H1 (cell line): ENCODE measurements at regions not wholly inside any gene's neighbourhood (a gene's known extent, or its start where the extent isn't known, plus 50 kb on each side); places are given as distances from the start of the nearest gene placed in this dataset.

Source experiments
- CTCF ChIA-PET: fragments of 300-600 bp; sonication (Branson Sonifier 250); formaldehyde crosslinking; loops from one replicate; lab custom pipeline; 2021; ENCODE audit not compliant: partially characterized antibody; lab: Charles Lee
- POLR2A ChIA-PET: fragments of 300-600 bp; sonication (Branson Sonifier 250); formaldehyde crosslinking; loops from one replicate; lab custom pipeline; 2021; ENCODE audit warnings: inconsistent platforms; ENCODE audit not compliant: partially characterized antibody; lab: Charles Lee
- DNase-seq, 2 experiments: peaks; one replicate each; pipeline versions ENCODE4 v3.0.0 to v3.0.0-alpha.2; 2010 to 2022; ENCODE audit warnings: low spot score in 2 of 2, low read depth in 1 of 2, mixed read lengths in 1 of 2
- FAIRE-seq: peaks from 2 replicates; lab custom pipeline; 2011; peaks lifted over from hg19 to GRCh38; lab: Jason Lieb, UNC
- H2AFZ ChIP-seq: 2 replicates; pipeline ENCODE4 v1.8.1; 2012; ENCODE audit warnings: low read length, inconsistent platforms
- H2AK5ac ChIP-seq: 2 replicates; pipeline ENCODE4 v1.6.1; 2013; ENCODE audit warnings: low read depth, low read length
- H2BK120ac ChIP-seq: replicated peaks from 2 replicates; pipeline ENCODE3; 2013; ENCODE audit warnings: low read depth, low read length, inconsistent platforms
- H2BK12ac ChIP-seq: 2 replicates; pipeline ENCODE4 v1.6.1; 2013; ENCODE audit warnings: low read depth, low read length
- H2BK15ac ChIP-seq: 2 replicates; pipeline ENCODE4 v1.6.1; 2013; ENCODE audit warnings: low read length
- H2BK20ac ChIP-seq: 2 replicates; pipeline ENCODE4 v1.6.1; 2013; ENCODE audit warnings: low read length
- H2BK5ac ChIP-seq: 2 replicates; pipeline ENCODE4 v1.6.1; 2013; ENCODE audit warnings: low read depth, low read length
- H3K14ac ChIP-seq: 2 replicates; pipeline ENCODE4 v1.6.1; 2013; ENCODE audit warnings: inconsistent platforms; ENCODE audit not compliant: insufficient read length
- H3K18ac ChIP-seq: 2 replicates; pipeline ENCODE4 v1.6.1; 2013; ENCODE audit warnings: low read length; ENCODE audit errors: extremely low read depth
- H3K23ac ChIP-seq: 2 replicates; pipeline ENCODE4 v1.6.1; 2013; ENCODE audit warnings: inconsistent platforms; ENCODE audit not compliant: insufficient read length
- H3K23me2 ChIP-seq: 2 replicates; pipeline ENCODE4 v1.6.1; 2013; ENCODE audit warnings: low read depth, low read length
- H3K27ac ChIP-seq: 2 replicates; pipeline ENCODE4 v1.6.1; 2011; ENCODE audit warnings: low read depth, low read length, inconsistent platforms
- H3K27me3 ChIP-seq, 4 experiments: replicated peaks in 1 of 4; 1 replicate in 1 of 4; 2 replicates in 3 of 4; pipeline versions ENCODE4 v1.6.1 to v1.8.1; 2011 to 2013; ENCODE audit warnings: low read length in 3 of 4, mild to moderate bottlenecking in 3 of 4, inconsistent platforms in 2 of 4, mixed read lengths in 2 of 4, moderate library complexity in 1 of 4; ENCODE audit not compliant: control insufficient read depth in 3 of 4, insufficient read depth in 3 of 4; ENCODE audit errors: extremely low read depth in 1 of 4
- H3K36me3 ChIP-seq, 4 experiments: 2 replicates each; pipeline versions ENCODE4 v1.6.1 to v1.8.1; 2011 to 2013; ENCODE audit warnings: mild to moderate bottlenecking in 4 of 4, low read length in 3 of 4, moderate library complexity in 2 of 4, control low read depth in 1 of 4, inconsistent platforms in 1 of 4; ENCODE audit not compliant: insufficient read depth in 4 of 4, control insufficient read depth in 2 of 4
- H3K4ac ChIP-seq: replicated peaks from 2 replicates; pipeline ENCODE3; 2013; ENCODE audit warnings: low read length, low read depth, mixed read lengths, inconsistent platforms; ENCODE audit not compliant: insufficient read length
- H3K4me1 ChIP-seq, 4 experiments: replicated peaks in 1 of 4; 1 replicate in 1 of 4; 2 replicates in 3 of 4; pipeline versions ENCODE4 v1.6.1 to v1.8.1; 2011 to 2013; ENCODE audit warnings: low read length in 3 of 4, inconsistent platforms in 2 of 4, mixed read lengths in 1 of 4; ENCODE audit not compliant: insufficient read depth in 4 of 4, control insufficient read depth in 3 of 4
- H3K4me2 ChIP-seq, 2 experiments: 2 replicates each; pipeline versions ENCODE4 v1.6.1 to v1.8.1; 2011 to 2013; ENCODE audit warnings: low read depth in 2 of 2, low read length in 2 of 2, control low read depth in 1 of 2, inconsistent platforms in 1 of 2, mild to moderate bottlenecking in 1 of 2; ENCODE audit not compliant: insufficient read depth in 1 of 2
- H3K4me3 ChIP-seq, 4 experiments: fragments of 200-600, 300-600 bp in 1 of 4; sonication (generic), shearing (Covaris generic), sonication (Bioruptor Twin) in 1 of 4; 2 replicates each; pipeline versions ENCODE4 v1.5.1 to v1.8.1; 2011 to 2016; ENCODE audit warnings: low read length in 4 of 4, low read depth in 3 of 4, control low read depth in 2 of 4, inconsistent platforms in 2 of 4, mild to moderate bottlenecking in 2 of 4, mixed read lengths in 1 of 4, moderate library complexity in 1 of 4; ENCODE audit not compliant: insufficient read depth in 2 of 4; ENCODE audit errors: extremely low read depth in 1 of 4
- H3K56ac ChIP-seq: replicated peaks from 2 replicates; pipeline ENCODE3; 2013; ENCODE audit warnings: low read depth, mild to moderate bottlenecking, mixed read lengths, low read length, inconsistent platforms; ENCODE audit not compliant: insufficient read length
- H3K79me1 ChIP-seq: 2 replicates; pipeline ENCODE4 v1.6.1; 2013; ENCODE audit warnings: low read depth, low read length, control low read depth
- H3K79me2 ChIP-seq, 2 experiments: 2 replicates each; pipeline versions ENCODE4 v1.6.1 to v1.8.1; 2012 to 2013; ENCODE audit warnings: low read length in 2 of 2, mild to moderate bottlenecking in 2 of 2, inconsistent platforms in 1 of 2; ENCODE audit not compliant: insufficient read depth in 2 of 2, control insufficient read depth in 1 of 2
- H3K9ac ChIP-seq, 4 experiments: replicated peaks in 1 of 4; 1 replicate in 1 of 4; 2 replicates in 3 of 4; pipeline versions ENCODE4 v1.6.1 to v1.8.1; 2011 to 2013; ENCODE audit warnings: low read depth in 3 of 4, low read length in 3 of 4, control low read depth in 2 of 4, mild to moderate bottlenecking in 2 of 4, moderate library complexity in 2 of 4, inconsistent platforms in 1 of 4; ENCODE audit errors: extremely low read depth in 1 of 4
- H3K9me3 ChIP-seq, 2 experiments: 2 replicates each; pipeline versions ENCODE4 v1.6.1 to v1.8.1; 2012 to 2013; ENCODE audit warnings: mild to moderate bottlenecking in 2 of 2, moderate library complexity in 2 of 2, control low read depth in 1 of 2, inconsistent platforms in 1 of 2, low read depth in 1 of 2, low read length in 1 of 2, mixed read lengths in 1 of 2; ENCODE audit not compliant: insufficient read depth in 2 of 2
- H4K20me1 ChIP-seq, 2 experiments: replicated peaks in 1 of 2; 2 replicates each; pipeline versions ENCODE3 to v1.8.1; 2011 to 2013; ENCODE audit warnings: inconsistent platforms in 2 of 2, low read length in 2 of 2, mild to moderate bottlenecking in 1 of 2; ENCODE audit not compliant: insufficient read depth in 2 of 2, control insufficient read depth in 1 of 2
- H4K5ac ChIP-seq: 2 replicates; pipeline ENCODE4 v1.6.1; 2013; ENCODE audit warnings: low read length, low read depth, mixed read lengths, inconsistent platforms; ENCODE audit not compliant: insufficient read length
- H4K8ac ChIP-seq: 2 replicates; pipeline ENCODE4 v1.8.0; 2013; ENCODE audit warnings: mild to moderate bottlenecking, moderate library complexity, low read length, inconsistent platforms; ENCODE audit not compliant: insufficient read depth; ENCODE audit errors: extremely low read depth
- H4K91ac ChIP-seq: replicated peaks from 2 replicates; pipeline ENCODE3; 2013; ENCODE audit warnings: low read length, mixed read lengths, inconsistent platforms; ENCODE audit not compliant: insufficient read length
- BACH1 ChIP-seq: IDR thresholded peaks from 2 replicates; pipeline ENCODE4 v1.6.1; 2012; ENCODE audit warnings: low read length, improper control_type of control experiment
- CBX5 ChIP-seq: fragments of 300-800, 300-1000 bp; sonication (generic); IDR thresholded peaks from 2 replicates; pipeline ENCODE4 v1.7.1; 2016; ENCODE audit warnings: antibody characterized with exemption, low read length, low read depth
- KDM5A ChIP-seq: fragments of 200-600 bp; IDR thresholded peaks from 2 replicates; pipeline ENCODE4 v1.7.1; 2012; ENCODE audit warnings: mild to moderate bottlenecking, low read length, inconsistent platforms, mixed read lengths
- RNF2 ChIP-seq: fragments of 200-900, 300-1000 bp; sonication (generic); IDR thresholded peaks from 2 replicates; pipeline ENCODE4 v1.7.1; 2016; ENCODE audit warnings: borderline replicate concordance, low read depth, mild to moderate bottlenecking, antibody characterized with exemption, low read length; ENCODE audit not compliant: poor library complexity, severe bottlenecking; ENCODE audit errors: missing control alignments
- TCF12 ChIP-seq: IDR thresholded peaks from 2 replicates; pipeline ENCODE4 v1.6.1; 2011; ENCODE audit warnings: low read depth, mild to moderate bottlenecking, low read length
- WGBS, 2 experiments: shearing (Covaris generic) in 1 of 2; methylation state at CpG; one replicate each; pipeline versions ENCODE4 v1.1.6 to v1.1.7; 2013 to 2015; ENCODE audit warnings: low lambda C conversion rate in 2 of 2, mixed read lengths in 2 of 2, inconsistent platforms in 1 of 2, low coverage in 1 of 2, missing lambda C conversion rate in 1 of 2; ENCODE audit not compliant: insufficient replicate concordance in 2 of 2, insufficient coverage in 1 of 2, insufficient read length in 1 of 2; ENCODE audit errors: extremely low coverage in 1 of 2, missing lambda C conversion rate in 1 of 2; 5-methylcytosine and 5-hydroxymethylcytosine counted together

- 88% methylated on average over 5 of the region's 5 CpGs; no CpG with 5 or more reads in 1 of the 2 experiments for WGBS, 2 experiments
- H3K18ac ChIP-seq, result no peak overlapping the region
- H3K79me1 ChIP-seq, result no peaks in the 10 kb centered on the region
- H2BK120ac ChIP-seq, result no peak overlapping the region
- no peak for TF ChIP-seq KDM5A
- no peak for TF ChIP-seq CBX5
- no peak for TF ChIP-seq RNF2
- TF ChIP-seq BACH1, result no peak
- no peak for TF ChIP-seq TCF12
- no peak overlapping the region for H2AK5ac ChIP-seq
- DNase-seq, result no peak
- H3K27ac ChIP-seq, result no peak overlapping the region
- H2BK15ac ChIP-seq, result no peak overlapping the region
- no peak overlapping the region for H2BK12ac ChIP-seq
- H4K20me1 ChIP-seq, result no peaks in the 10 kb centered on the region
- H3K9me3 ChIP-seq, result no peaks in the 10 kb centered on the region
- H3K23ac ChIP-seq, result no peak overlapping the region
- H4K5ac ChIP-seq, result no peak overlapping the region
- no peaks in the 10 kb centered on the region for H3K4me1 ChIP-seq
- CTCF ChIA-PET, result interaction anchor here (0.8 to 1.5 kb wide), 2 partner anchors 27 to 291 kb away, joined by 3 to 4 read pairs; no protein-coding TSS in a partner anchor
- no peaks in the 10 kb centered on the region for H3K36me3 ChIP-seq
- H3K4me2 ChIP-seq, result no peak overlapping the region
- POLR2A ChIA-PET, result no interaction called here
- no peak overlapping the region for H2BK20ac ChIP-seq
- no peak overlapping the region for H2AFZ ChIP-seq
- no peaks in the 10 kb centered on the region for H3K79me2 ChIP-seq
- no peak overlapping the region for H3K14ac ChIP-seq
- no peak overlapping the region for H3K9ac ChIP-seq
- H3K23me2 ChIP-seq, result no peaks in the 10 kb centered on the region
- H3K27me3 ChIP-seq, result no peaks in the 10 kb centered on the region
- no peak overlapping the region for H2BK5ac ChIP-seq
- H3K56ac ChIP-seq, result no peak overlapping the region
- H4K8ac ChIP-seq, result no peak overlapping the region
- no peak overlapping the region for H3K4me3 ChIP-seq
- FAIRE-seq, result no peak
- H4K91ac ChIP-seq, result no peak overlapping the region
- no peak overlapping the region for H3K4ac ChIP-seq
Observed at GRCh38 chr9:22522206-22522740, 75.6 kb downstream of the DMRTA1 start.
